ENCODE measurements at regions not wholly inside any gene's neighbourhood (a gene's known extent, or its start where the extent isn't known, plus 50 kb on each side); places are given as distances from the start of the nearest gene placed in this dataset.

GRCh38 chr4:137067735-137068134 lies 464.6 kb downstream of the PCDH18 start:
- Histone ChIP-seq H4K20me1 (ENCODE audit: insufficient read depth, low read length) (no peaks in the 10 kb centered on the region), H4K8ac (ENCODE audit: low read depth in 2 of 2, low read length in 2 of 2) (no peak overlapping the region), H4K5ac (ENCODE audit: low read depth, low read length) (no peak overlapping the region), H3K27me3 (ENCODE audit: control insufficient read depth, insufficient read depth, low read length) (no peaks in the 10 kb centered on the region), H3K9me1 (ENCODE audit: insufficient read depth, low read length) (no peaks in the 10 kb centered on the region), H2BK20ac (ENCODE audit: low read depth, low read length) (no peak overlapping the region), H3K36me3 (ENCODE audit: control insufficient read depth, insufficient read depth, low read length) (no peaks in the 10 kb centered on the region), H2AFZ (replicated peaks; ENCODE audit: low read length, poor library complexity) (no peak overlapping the region), H3K23ac (ENCODE audit: low read depth, low read length) (no peak overlapping the region), H2BK120ac (ENCODE audit: low read depth, low read length) (no peak overlapping the region), H2BK15ac (ENCODE audit: low read depth, low read length) (no peak overlapping the region), H3K4me3 (ENCODE audit: insufficient read depth, low read depth, low read length) (no peak overlapping the region), H3K79me1 (ENCODE audit: low read depth in 1 of 2, low read length in 2 of 2) (no peaks in the 10 kb centered on the region), H3K4me2 (ENCODE audit: low read depth, low read length) (no peak overlapping the region), H2BK5ac (ENCODE audit: low read depth, low read length, poor library complexity, severe bottlenecking) (no peak overlapping the region), H2AK5ac (ENCODE audit: low read depth, low read length) (no peak overlapping the region), H3K56ac (ENCODE audit: extremely low read depth, insufficient read depth, low read length) (no peak overlapping the region), H3K9ac (ENCODE audit: low read depth, low read length) (no peak overlapping the region), H3K27ac (ENCODE audit: insufficient read depth, low read length) (no peak overlapping the region), H3K9me3 (ENCODE audit: control insufficient read depth, insufficient read depth, low read length) (no peaks in the 10 kb centered on the region), H4K91ac (ENCODE audit: insufficient read depth, low read depth, low read length) (no peak overlapping the region), H3K4me1 (ENCODE audit: control insufficient read depth, insufficient read depth, low read length) (no peaks in the 10 kb centered on the region), H3K4ac (ENCODE audit: low read depth, low read length) (no peak overlapping the region), H3K18ac (ENCODE audit: low read depth, low read length) (no peak overlapping the region), H2AK9ac (replicated peaks; ENCODE audit: low read depth, low read length, poor library complexity) (no peak overlapping the region), H3K14ac (replicated peaks; ENCODE audit: low read depth, low read length) (no peak overlapping the region)
- ChIA-PET POLR2A (ENCODE audit: unreplicated experiment) (no interaction called here), CTCF (interaction anchor here (1.0 kb wide), 1 partner anchor 8 kb away, joined by 3 read pairs; no protein-coding TSS in a partner anchor)
- in situ Hi-C loops (cut with MboI; ENCODE audit: low sequenced_read_pairs), result no loop called here
- DNase-seq (no peak), ATAC-seq (ENCODE audit: low read depth) (no peak)
- TF ChIP-seq FOS (IDR thresholded peaks at IDR 0.05; ENCODE audit: low read depth, low read length), result peak; percentile 37; the same call in 1 of the 2 replicates
- no peak for TF ChIP-seq MXI1 (IDR thresholded peaks at IDR 0.05; ENCODE audit: borderline replicate concordance, low read depth, low read length)
- WGBS, 2 experiments (ENCODE audit: extremely low coverage in 2 of 2, insufficient read length in 1 of 2), result no CpG with 5 or more reads among the region's 1 CpG
- intact Hi-C loops (cut with micrococcal nuclease), result no loop called here
- dilution Hi-C loops (cut with HindIII; ENCODE audit: low sequenced_read_pairs, unreplicated experiment), result no loop called here
- BruUV-seq (replicated peaks), result no TSS peak

All from IMR-90 (cell line).